ENCODE measurements at regions not wholly inside any gene's neighbourhood (a gene's known extent, or its start where the extent isn't known, plus 50 kb on each side); places are given as distances from the start of the nearest gene placed in this dataset.

DNA sequence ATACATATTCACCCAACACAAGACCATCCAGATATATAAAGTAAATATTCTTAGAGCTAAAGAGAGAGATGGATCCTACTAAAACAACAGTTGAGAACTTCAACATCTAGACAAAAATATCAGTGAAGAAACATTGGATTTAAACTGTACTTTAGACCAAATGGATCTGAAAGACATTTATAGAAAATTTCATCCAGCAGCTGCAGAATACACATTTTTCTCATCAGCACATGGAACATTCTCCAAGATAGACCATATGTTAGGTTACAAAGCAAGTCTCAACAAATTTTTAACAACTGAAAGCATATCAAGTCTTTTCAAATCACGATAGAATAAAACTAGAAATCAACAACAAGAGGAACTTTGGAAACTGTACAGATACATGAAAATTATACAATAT, 369.0 kb upstream of the CCDC54 start:
- no peak overlapping the region for H3K27ac ChIP-seq
- TF ChIP-seq CTCF (conservative IDR thresholded peaks at IDR 0.05) (no peak), ZFX (IDR thresholded peaks at IDR 0.05) (no peak)

- TF ChIP-seq ZFX (IDR thresholded peaks at IDR 0.05) (no peak), CTCF (conservative IDR thresholded peaks at IDR 0.05) (no peak)
- H3K27ac ChIP-seq: no peak overlapping the region
These were observed 363.6 kb upstream of the CCDC54 start for GRCh38 chr3:107013641-107014040.

DNA sequence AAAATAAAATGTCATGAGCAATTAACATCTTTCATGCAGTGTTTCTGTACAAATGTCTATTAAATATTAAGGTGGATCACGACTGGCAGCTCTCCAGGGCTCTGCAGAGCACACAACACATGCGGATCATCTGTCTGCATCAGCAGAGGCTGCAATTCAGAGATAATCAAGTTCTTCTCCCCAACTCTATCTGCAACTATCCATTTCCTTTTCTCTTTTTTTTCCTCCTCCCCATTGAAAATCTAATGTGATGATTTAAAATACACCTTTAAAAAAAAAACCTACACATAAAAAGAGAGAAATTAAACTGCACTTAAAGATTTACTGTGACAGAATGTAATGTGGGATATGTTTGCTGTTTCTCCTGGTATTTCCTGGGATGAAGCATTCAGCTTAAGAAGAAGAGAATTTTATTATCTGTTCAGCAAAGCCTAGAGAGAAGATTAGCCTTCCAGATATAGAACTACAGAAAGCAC, 352.6 kb upstream of the CCDC54 start:
- TF ChIP-seq ZFX (IDR thresholded peaks at IDR 0.05): no peak
- TF ChIP-seq CTCF (conservative IDR thresholded peaks at IDR 0.05): no peak
- no peak overlapping the region for H3K27ac ChIP-seq

DNA sequence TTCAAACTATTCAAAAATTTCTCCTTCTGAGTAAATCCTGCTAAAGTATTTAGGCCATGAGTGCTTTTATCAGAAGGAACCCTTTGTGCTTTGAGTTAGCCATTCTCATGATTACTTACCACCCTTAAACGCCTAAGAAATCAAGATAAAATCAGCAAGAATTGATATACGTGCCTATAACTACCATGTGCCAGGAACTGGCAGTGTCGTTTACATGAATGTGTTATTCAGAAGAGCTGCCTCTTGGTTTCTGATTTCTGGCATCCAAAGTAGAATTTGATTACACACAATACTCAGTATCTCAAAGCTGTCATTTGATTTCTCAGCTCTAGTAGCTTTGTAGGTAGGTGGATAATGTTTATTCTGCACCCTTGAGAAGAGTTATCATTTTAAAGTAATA, 351.3 kb upstream of the CCDC54 start:
- no peak overlapping the region for H3K27ac ChIP-seq
- TF ChIP-seq ZFX (IDR thresholded peaks at IDR 0.05) (no peak), CTCF (conservative IDR thresholded peaks at IDR 0.05) (no peak)

DNA sequence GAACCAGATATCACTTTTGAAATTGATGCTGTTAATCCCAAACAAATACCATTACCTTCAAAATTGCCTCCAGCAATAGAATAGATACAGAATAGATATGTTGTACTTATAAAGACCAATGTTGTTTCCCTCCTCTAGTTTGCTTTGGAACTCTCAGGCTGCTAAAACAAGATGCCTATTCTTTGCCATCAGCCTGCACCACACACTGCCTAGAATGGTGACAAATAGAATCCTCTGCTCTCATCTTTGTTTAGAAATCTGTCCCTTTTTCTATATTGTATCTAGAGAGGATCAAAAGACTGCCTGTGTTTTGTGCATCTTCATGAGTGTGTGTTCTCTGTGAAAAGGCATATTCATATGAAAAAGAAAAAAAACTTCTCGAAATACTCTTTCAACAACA, 349.2 kb upstream of the CCDC54 start:
- H3K27ac ChIP-seq: no peak overlapping the region
- TF ChIP-seq ZFX (IDR thresholded peaks at IDR 0.05) (no peak), CTCF (conservative IDR thresholded peaks at IDR 0.05) (no peak)

- no peak overlapping the region for H3K27ac ChIP-seq
- no peak for TF ChIP-seq ZFX (IDR thresholded peaks at IDR 0.05)
- TF ChIP-seq CTCF (conservative IDR thresholded peaks at IDR 0.05): no peak
These were observed 348.6 kb upstream of the CCDC54 start for GRCh38 chr3:107028626-107029025.

DNA sequence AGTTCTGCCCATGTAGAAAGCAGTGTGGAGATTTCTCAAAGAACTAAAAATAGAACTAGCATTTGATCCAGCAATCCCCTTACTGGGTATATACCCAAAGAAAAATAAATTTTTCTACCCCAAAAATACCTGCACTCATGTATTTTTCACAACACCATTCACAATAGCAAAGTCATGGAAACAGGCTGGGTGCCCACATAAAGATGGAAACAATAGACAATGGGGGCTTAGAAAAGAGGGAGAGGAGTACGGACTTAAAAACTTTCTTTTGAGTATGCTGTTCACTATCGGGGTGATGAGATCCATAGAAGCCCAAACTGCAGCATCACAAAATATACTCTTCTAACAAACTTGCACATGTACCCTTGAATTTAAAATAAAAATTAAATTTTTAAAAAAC, 345.1 kb upstream of the CCDC54 start:
- TF ChIP-seq ZFX (IDR thresholded peaks at IDR 0.05) (no peak), CTCF (conservative IDR thresholded peaks at IDR 0.05) (no peak)
- H3K27ac ChIP-seq: no peak overlapping the region
